ENCODE measurements at regions not wholly inside any gene's neighbourhood (a gene's known extent, or its start where the extent isn't known, plus 50 kb on each side); places are given as distances from the start of the nearest gene placed in this dataset.
"Not testable (repeated sequence)": the region's sequence is repeated elsewhere in the genome, so short reads cannot be mapped to it uniquely, and the experiment has no call there.

GRCh38 chr11:44474702-44475101 is 90.8 kb upstream of the CD82 start (continued):
- no peak for TF ChIP-seq ZBTB33 (IDR thresholded peaks at IDR 0.05; ENCODE audit: extremely low read depth, insufficient replicate concordance, low read length)
- no peak for TF ChIP-seq SRF (IDR thresholded peaks at IDR 0.05; ENCODE audit: low read depth)
- TF ChIP-seq CEBPB (IDR thresholded peaks at IDR 0.05; ENCODE audit: low read depth) = no peak
- no peak for TF ChIP-seq CBX3 (IDR thresholded peaks at IDR 0.05; ENCODE audit: low read depth)

- Histone ChIP-seq H3K4me1 (ENCODE audit: control insufficient read depth in 1 of 2, insufficient read depth in 2 of 2, low read length in 2 of 2) (no peaks in the 10 kb centered on the region), H3K9me3 (ENCODE audit: control insufficient read depth in 1 of 2, insufficient read depth in 1 of 2, low read depth in 1 of 2, low read length in 2 of 2) (no peaks in the 10 kb centered on the region), H4K20me1 (ENCODE audit: insufficient read depth) (no peaks in the 10 kb centered on the region), H2AFZ (ENCODE audit: low read depth, low read length, poor library complexity, severe bottlenecking) (no peak overlapping the region), H3K4me3 (replicated peaks in 1 of 2; ENCODE audit: low read depth in 1 of 2, low read length in 2 of 2) (no peak overlapping the region), H3K27me3 (ENCODE audit: insufficient read depth, low read length) (peaks cover 4% of the 10 kb centered on the region; the same call in 1 of the 2 replicates), H3K36me3 (ENCODE audit: control insufficient read depth in 1 of 2, insufficient read depth in 2 of 2, low read length in 2 of 2) (no peaks in the 10 kb centered on the region), H3K9ac (ENCODE audit: low read length) (no peak overlapping the region), H3K4me2 (ENCODE audit: low read length) (no peak overlapping the region), H3K79me2 (ENCODE audit: insufficient read depth, low read length) (no peaks in the 10 kb centered on the region), H3K9me2 (ENCODE audit: insufficient read depth) (no peaks in the 10 kb centered on the region), H3K27ac (ENCODE audit: low read depth, low read length) (no peak overlapping the region)
- no peak for TF ChIP-seq REST (IDR thresholded peaks at IDR 0.05; ENCODE audit: low read depth)
- TF ChIP-seq ZFX (IDR thresholded peaks at IDR 0.05) = no peak
- TF ChIP-seq JUND (IDR thresholded peaks at IDR 0.05) = no peak
- ChIA-PET RAD21 (ENCODE audit: low non-redundant PET in 1 of 2, low total read pairs in 2 of 2, uncharacterized antibody in 2 of 2, unreplicated experiment in 2 of 2) (no interaction called here), CTCF (no interaction called here), POLR2A (no interaction called here)
- DNase-seq (ENCODE audit: low read depth, low spot score) (no peak), ATAC-seq (no peak)
- intact Hi-C loops (cut with micrococcal nuclease) = no loop called here
- BruUV-seq (replicated peaks) = no TSS peak
Measured at GRCh38 chr11:44475114-44475686, 90.3 kb upstream of the CD82 start.

GRCh38 chr11:44482338-44482737 is 83.1 kb upstream of the CD82 start:
- intact Hi-C loops (cut with micrococcal nuclease); H3K27me3 ChIP-seq (ENCODE audit: insufficient read depth, low read length); H4K20me1 ChIP-seq (ENCODE audit: insufficient read depth); H3K9me3 ChIP-seq (ENCODE audit: control insufficient read depth in 1 of 2, insufficient read depth in 1 of 2, low read depth in 1 of 2, low read length in 2 of 2); ATAC-seq; DNase-seq (ENCODE audit: low read depth, low spot score); H3K9me2 ChIP-seq (ENCODE audit: insufficient read depth); H3K36me3 ChIP-seq (ENCODE audit: control insufficient read depth in 1 of 2, insufficient read depth in 2 of 2, low read length in 2 of 2); RAD21 ChIA-PET (ENCODE audit: low non-redundant PET in 1 of 2, low total read pairs in 2 of 2, uncharacterized antibody in 2 of 2, unreplicated experiment in 2 of 2); H3K4me2 ChIP-seq (ENCODE audit: low read length); H3K4me1 ChIP-seq (ENCODE audit: control insufficient read depth in 1 of 2, insufficient read depth in 2 of 2, low read length in 2 of 2); H3K9ac ChIP-seq (ENCODE audit: low read length); H3K4me3 ChIP-seq (replicated peaks in 1 of 2; ENCODE audit: low read depth in 1 of 2, low read length in 2 of 2); BruUV-seq (replicated peaks); CTCF ChIA-PET; POLR2A ChIA-PET; H2AFZ ChIP-seq (ENCODE audit: low read depth, low read length, poor library complexity, severe bottlenecking); H3K79me2 ChIP-seq (ENCODE audit: insufficient read depth, low read length); H3K27ac ChIP-seq (ENCODE audit: low read depth, low read length): not testable (repeated sequence)

Measured in HCT116 (cell line).